ENCODE measurements at regions not wholly inside any gene's neighbourhood (a gene's known extent, or its start where the extent isn't known, plus 50 kb on each side); places are given as distances from the start of the nearest gene placed in this dataset.

DNA sequence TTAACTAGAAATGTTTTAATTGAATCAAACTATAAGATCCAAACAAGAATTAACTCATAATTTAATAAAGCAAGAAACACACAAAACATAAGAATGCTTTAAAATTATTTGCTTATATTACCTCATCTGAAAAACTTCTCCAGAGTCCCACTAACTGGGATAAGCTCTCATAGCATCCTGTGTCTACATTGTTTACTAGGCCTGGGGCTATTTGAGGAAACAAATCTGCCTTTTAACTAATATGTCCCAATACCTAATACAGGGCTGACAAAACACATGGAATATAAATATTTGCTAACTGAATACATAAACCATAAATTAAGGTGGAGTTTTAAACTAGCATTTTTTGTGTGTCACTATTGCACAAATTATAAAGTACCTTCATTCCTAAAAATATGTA, 1399.8 kb upstream of the SLC10A2 start:
- POLR2A ChIA-PET = no interaction called here
- DNase-seq (ENCODE audit: low read depth) = no peak
- no peaks in the 10 kb centered on the region for H3K27me3 ChIP-seq (ENCODE audit: control insufficient read depth, insufficient read depth, low read length)
- no peak overlapping the region for H3K4me3 ChIP-seq (ENCODE audit: low read depth, low read length)
- CTCF ChIA-PET = no interaction called here
- H3K36me3 ChIP-seq (ENCODE audit: control insufficient read depth, insufficient read depth, low read length) = no peaks in the 10 kb centered on the region
- TF ChIP-seq, protein P1, sequence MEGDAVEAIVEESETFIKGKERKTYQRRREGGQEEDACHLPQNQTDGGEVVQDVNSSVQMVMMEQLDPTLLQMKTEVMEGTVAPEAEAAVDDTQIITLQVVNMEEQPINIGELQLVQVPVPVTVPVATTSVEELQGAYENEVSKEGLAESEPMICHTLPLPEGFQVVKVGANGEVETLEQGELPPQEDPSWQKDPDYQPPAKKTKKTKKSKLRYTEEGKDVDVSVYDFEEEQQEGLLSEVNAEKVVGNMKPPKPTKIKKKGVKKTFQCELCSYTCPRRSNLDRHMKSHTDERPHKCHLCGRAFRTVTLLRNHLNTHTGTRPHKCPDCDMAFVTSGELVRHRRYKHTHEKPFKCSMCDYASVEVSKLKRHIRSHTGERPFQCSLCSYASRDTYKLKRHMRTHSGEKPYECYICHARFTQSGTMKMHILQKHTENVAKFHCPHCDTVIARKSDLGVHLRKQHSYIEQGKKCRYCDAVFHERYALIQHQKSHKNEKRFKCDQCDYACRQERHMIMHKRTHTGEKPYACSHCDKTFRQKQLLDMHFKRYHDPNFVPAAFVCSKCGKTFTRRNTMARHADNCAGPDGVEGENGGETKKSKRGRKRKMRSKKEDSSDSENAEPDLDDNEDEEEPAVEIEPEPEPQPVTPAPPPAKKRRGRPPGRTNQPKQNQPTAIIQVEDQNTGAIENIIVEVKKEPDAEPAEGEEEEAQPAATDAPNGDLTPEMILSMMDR (IDR thresholded peaks at IDR 0.05; ENCODE audit: insufficient read depth, low read depth, low read length) = no peak

DNA sequence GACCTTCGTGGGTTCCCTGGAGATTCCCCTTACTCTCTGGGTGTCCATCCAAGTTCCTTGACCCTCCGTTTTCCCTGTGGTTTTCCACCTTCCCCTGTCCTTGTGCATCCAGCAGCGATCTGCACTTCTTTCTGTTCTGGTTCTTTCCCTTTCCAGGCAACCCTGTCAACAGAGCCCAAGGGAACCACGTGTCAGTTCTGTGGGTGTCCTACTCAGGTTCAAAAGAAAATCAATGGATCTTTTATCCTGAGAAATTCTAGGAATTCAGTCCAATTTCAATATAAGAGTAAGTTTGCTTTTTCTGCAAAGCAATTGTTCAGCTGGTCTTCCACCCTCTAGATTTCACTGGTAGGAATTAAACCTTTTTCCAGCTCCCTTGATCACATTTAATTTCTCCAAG, 1394.8 kb upstream of the SLC10A2 start:
- Histone ChIP-seq H3K36me3 (ENCODE audit: control insufficient read depth, insufficient read depth, low read length) (no peaks in the 10 kb centered on the region), H3K27me3 (ENCODE audit: control insufficient read depth, insufficient read depth, low read length) (no peaks in the 10 kb centered on the region), H3K4me3 (ENCODE audit: low read depth, low read length) (no peak overlapping the region)
- TF ChIP-seq, protein P1 (IDR thresholded peaks at IDR 0.05; ENCODE audit: insufficient read depth, low read depth, low read length) = no peak
- CTCF ChIA-PET = interaction anchor here (0.6 kb wide), 1 partner anchor 143 kb away, joined by 3 read pairs; no protein-coding TSS in a partner anchor
- POLR2A ChIA-PET = no interaction called here
- no peak for DNase-seq (ENCODE audit: low read depth)

DNA sequence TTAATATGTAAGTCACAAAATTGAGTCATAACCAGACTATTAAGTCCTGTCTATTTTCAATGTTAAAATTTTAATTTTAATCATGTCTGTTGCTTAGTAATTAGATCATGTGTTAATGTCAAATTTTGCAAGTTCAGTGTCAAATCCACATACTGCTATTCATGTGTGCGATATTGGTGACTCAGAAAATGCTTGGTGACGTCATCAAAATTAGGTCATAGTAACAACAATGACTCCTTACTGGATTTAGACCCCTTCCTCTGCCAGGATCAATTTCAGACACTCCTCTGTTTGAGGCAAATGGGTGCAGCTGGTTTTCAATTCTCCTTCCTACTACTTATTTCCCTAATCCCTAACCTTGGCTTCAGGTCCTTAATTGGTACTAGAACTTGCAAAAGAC, 1394.3 kb upstream of the SLC10A2 start:
- POLR2A ChIA-PET = no interaction called here
- no peak for DNase-seq (ENCODE audit: low read depth)
- Histone ChIP-seq H3K4me3 (ENCODE audit: low read depth, low read length) (no peak overlapping the region), H3K36me3 (ENCODE audit: control insufficient read depth, insufficient read depth, low read length) (no peaks in the 10 kb centered on the region), H3K27me3 (ENCODE audit: control insufficient read depth, insufficient read depth, low read length) (no peaks in the 10 kb centered on the region)
- TF ChIP-seq, protein P1 (IDR thresholded peaks at IDR 0.05; ENCODE audit: insufficient read depth, low read depth, low read length) = no peak
- CTCF ChIA-PET = no interaction called here

DNA sequence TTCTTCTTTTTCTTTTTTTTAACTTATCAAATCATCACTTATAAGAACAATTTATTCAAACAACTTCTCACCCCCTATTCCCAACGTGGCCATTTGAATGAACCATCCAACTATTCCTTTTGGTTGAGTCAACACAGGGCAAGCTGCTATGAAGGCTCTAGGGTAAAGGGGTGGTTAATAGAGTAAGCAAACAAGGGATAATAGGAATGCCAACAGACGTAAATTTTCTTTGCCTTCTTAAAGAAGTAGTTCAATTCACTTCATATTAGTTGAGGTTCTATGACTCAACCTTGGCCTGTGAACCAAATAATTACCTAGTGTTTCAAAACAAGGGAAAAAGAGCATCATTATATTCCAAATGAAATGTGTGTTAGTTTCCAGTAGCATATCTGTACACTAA, 1383.8 kb upstream of the SLC10A2 start:
- DNase-seq (ENCODE audit: low read depth) = no peak
- ChIA-PET POLR2A (no interaction called here), CTCF (no interaction called here)
- TF ChIP-seq, protein P1 (IDR thresholded peaks at IDR 0.05; ENCODE audit: insufficient read depth, low read depth, low read length) = no peak
- Histone ChIP-seq H3K36me3 (ENCODE audit: control insufficient read depth, insufficient read depth, low read length) (no peaks in the 10 kb centered on the region), H3K27me3 (ENCODE audit: control insufficient read depth, insufficient read depth, low read length) (0 out of 2 replicates have a peak, but pooled peaks cover 1% of the 10 kb centered on the region), H3K4me3 (ENCODE audit: low read depth, low read length) (no peak overlapping the region)

DNA sequence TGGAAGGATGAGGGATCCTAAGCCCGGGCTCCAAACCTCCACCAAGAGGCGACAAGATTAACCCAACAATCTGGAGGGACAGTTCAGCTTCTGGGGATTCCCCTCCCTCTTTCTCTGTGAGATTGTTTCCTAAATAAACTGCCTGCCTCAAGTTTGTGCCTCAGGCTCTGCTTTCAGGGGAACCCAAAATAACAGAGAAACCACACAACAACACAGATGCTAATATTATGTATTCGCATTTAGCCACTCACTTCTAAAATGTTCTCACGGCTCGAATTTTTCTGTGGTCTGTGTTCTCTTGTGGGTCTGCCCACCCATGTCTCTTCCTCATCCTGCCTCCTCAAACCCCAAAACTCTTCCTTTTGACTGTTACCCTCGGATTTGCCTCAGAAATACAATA, 1381.1 kb upstream of the SLC10A2 start:
- TF ChIP-seq, protein P1 (IDR thresholded peaks at IDR 0.05; ENCODE audit: insufficient read depth, low read depth, low read length) = no peak
- no peak for DNase-seq (ENCODE audit: low read depth)
- Histone ChIP-seq H3K36me3 (ENCODE audit: control insufficient read depth, insufficient read depth, low read length) (no peaks in the 10 kb centered on the region), H3K4me3 (ENCODE audit: low read depth, low read length) (no peak overlapping the region), H3K27me3 (ENCODE audit: control insufficient read depth, insufficient read depth, low read length) (0 out of 2 replicates have a peak, but pooled peaks cover 1% of the 10 kb centered on the region)
- POLR2A ChIA-PET = no interaction called here
- CTCF ChIA-PET = no interaction called here

Data from BJ (cell line).